Trophoblast cell (in vitro differentiated cells and primary cell): ENCODE measurements at regions not wholly inside any gene's neighbourhood (a gene's known extent, or its start where the extent isn't known, plus 50 kb on each side); places are given as distances from the start of the nearest gene placed in this dataset.

ENCODE experiments used
- DNase-seq, 2 donors: peaks; one replicate each; pipeline ENCODE4 v3.0.0-alpha.2; 2016
- H2AFZ ChIP-seq: 2 replicates; pipeline ENCODE4 v1.6.1; 2013; ENCODE audit warnings: low read length, moderate library complexity, mild to moderate bottlenecking; ENCODE audit not compliant: insufficient read depth, poor library complexity
- H2AK5ac ChIP-seq: 2 replicates; pipeline ENCODE4 v1.6.1; 2013; ENCODE audit warnings: mild to moderate bottlenecking, low read length
- H2BK120ac ChIP-seq: 2 replicates; pipeline ENCODE4 v1.6.1; 2013; ENCODE audit warnings: low read length, mild to moderate bottlenecking, moderate library complexity; ENCODE audit not compliant: insufficient read depth, poor library complexity
- H2BK12ac ChIP-seq: 2 replicates; pipeline ENCODE4 v1.6.1; 2013; ENCODE audit warnings: mild to moderate bottlenecking, low read length, moderate library complexity
- H2BK5ac ChIP-seq: 2 replicates; pipeline ENCODE4 v1.6.1; 2013; ENCODE audit warnings: low read length, low read depth, moderate library complexity, mild to moderate bottlenecking; ENCODE audit not compliant: poor library complexity
- H3K14ac ChIP-seq: 2 replicates; pipeline ENCODE4 v1.6.1; 2013; ENCODE audit warnings: mild to moderate bottlenecking, low read length
- H3K18ac ChIP-seq: 2 replicates; pipeline ENCODE4 v1.6.1; 2013; ENCODE audit warnings: mild to moderate bottlenecking, low read length
- H3K23ac ChIP-seq: 2 replicates; pipeline ENCODE4 v1.6.1; 2013; ENCODE audit warnings: low read length
- H3K27ac ChIP-seq: 2 replicates; pipeline ENCODE4 v1.5.1; 2013; ENCODE audit warnings: low read depth, mild to moderate bottlenecking, inconsistent platforms, low read length, moderate library complexity
- H3K27me3 ChIP-seq: 2 replicates; pipeline ENCODE4 v1.6.1; 2013; ENCODE audit warnings: inconsistent platforms, mild to moderate bottlenecking, low read length, moderate library complexity; ENCODE audit not compliant: insufficient read depth
- H3K36me3 ChIP-seq, 2 experiments: 1 replicate in 1 of 2; 2 replicates in 1 of 2; pipeline ENCODE4 v1.6.1; 2013; ENCODE audit warnings: low read length in 2 of 2, mild to moderate bottlenecking in 2 of 2, moderate library complexity in 1 of 2; ENCODE audit not compliant: insufficient read depth in 2 of 2, control insufficient read depth in 1 of 2
- H3K4ac ChIP-seq: 2 replicates; pipeline ENCODE4 v1.6.1; 2013; ENCODE audit warnings: low read depth, mild to moderate bottlenecking, low read length, moderate library complexity
- H3K4me1 ChIP-seq, 2 experiments: 1 replicate in 1 of 2; 2 replicates in 1 of 2; pipeline ENCODE4 v1.6.1; 2013; ENCODE audit warnings: low read length in 2 of 2, mild to moderate bottlenecking in 2 of 2, moderate library complexity in 1 of 2; ENCODE audit not compliant: insufficient read depth in 2 of 2, control insufficient read depth in 1 of 2
- H3K4me2 ChIP-seq: 2 replicates; pipeline ENCODE4 v1.6.1; 2013; ENCODE audit warnings: inconsistent platforms, mild to moderate bottlenecking, low read length, moderate library complexity
- H3K4me3 ChIP-seq: 2 replicates; pipeline ENCODE4 v1.5.1; 2013; ENCODE audit warnings: mild to moderate bottlenecking, low read depth, low read length, inconsistent platforms
- H3K79me1 ChIP-seq: one replicate; pipeline ENCODE4 v1.6.1; 2013; ENCODE audit warnings: low read length
- H3K79me2 ChIP-seq: 2 replicates; pipeline ENCODE4 v1.6.1; 2013; ENCODE audit warnings: low read length, mild to moderate bottlenecking; ENCODE audit not compliant: control insufficient read depth, insufficient read depth, poor library complexity
- H3K9ac ChIP-seq: 2 replicates; pipeline ENCODE4 v1.6.1; 2013; ENCODE audit warnings: mild to moderate bottlenecking, low read length
- H3K9me3 ChIP-seq: 2 replicates; pipeline ENCODE4 v1.6.1; 2013; ENCODE audit warnings: low read depth, mild to moderate bottlenecking, control low read depth, inconsistent platforms, low read length; ENCODE audit not compliant: insufficient read depth
- H4K12ac ChIP-seq: 2 replicates; pipeline ENCODE4 v1.6.1; 2013; ENCODE audit warnings: low read depth, mild to moderate bottlenecking, low read length, moderate library complexity
- H4K8ac ChIP-seq: 2 replicates; pipeline ENCODE4 v1.6.1; 2013; ENCODE audit warnings: low read depth, mild to moderate bottlenecking, low read length, moderate library complexity
- H4K91ac ChIP-seq: one replicate; pipeline ENCODE4 v1.6.1; 2013; ENCODE audit warnings: low read depth, mild to moderate bottlenecking, low read length, moderate library complexity
- WGBS: extraction: QIAGEN DNeasy Blood & Tissue Kit; methylation state at CpG from one replicate; pipeline ENCODE4 v1.1.7; 2013; ENCODE audit warnings: missing lambda C conversion rate; ENCODE audit not compliant: insufficient read length, insufficient coverage; ENCODE audit errors: extremely low coverage; 5-methylcytosine and 5-hydroxymethylcytosine counted together

- no peak overlapping the region for H2BK5ac ChIP-seq
Observed at GRCh38 chr3:181276358-181276896, 286.9 kb upstream of the DNAJC19 start.

GRCh38 chr3:181274025-181274424 is 284.5 kb upstream of the DNAJC19 start:
- Histone ChIP-seq H3K23ac (no peak overlapping the region), H4K8ac (no peak overlapping the region), H3K4me3 (no peak overlapping the region), H3K4ac (no peak overlapping the region), H3K79me1 (no peaks in the 10 kb centered on the region), H3K14ac (no peak overlapping the region), H3K79me2 (no peaks in the 10 kb centered on the region), H3K27me3 (no peaks in the 10 kb centered on the region), H2BK5ac (no peak overlapping the region), H4K12ac (no peak overlapping the region), H2AFZ (no peak overlapping the region), H3K4me2 (no peak overlapping the region), H3K9me3 (no peaks in the 10 kb centered on the region), H3K9ac (no peak overlapping the region), H2BK12ac (no peak overlapping the region), H3K4me1 (no peaks in the 10 kb centered on the region), H4K91ac (no peak overlapping the region), H3K18ac (no peak overlapping the region), H2AK5ac (no peak overlapping the region), H2BK120ac (no peak overlapping the region), H3K27ac (no peak overlapping the region), H3K36me3 (no peaks in the 10 kb centered on the region)
- no CpG with 5 or more reads among the region's 1 CpG for WGBS
- DNase-seq: no peak

More at GRCh38 chr3:181276358-181276896, 286.9 kb upstream of the DNAJC19 start:
- Histone ChIP-seq H3K79me1 (no peaks in the 10 kb centered on the region), H2AK5ac (no peak overlapping the region), H3K18ac (no peak overlapping the region), H4K91ac (no peak overlapping the region), H4K12ac (no peak overlapping the region), H3K4ac (no peak overlapping the region), H2BK120ac (no peak overlapping the region), H3K9me3 (no peaks in the 10 kb centered on the region), H3K79me2 (no peaks in the 10 kb centered on the region), H3K36me3 (no peaks in the 10 kb centered on the region), H3K14ac (no peak overlapping the region), H3K23ac (no peak overlapping the region), H4K8ac (no peak overlapping the region), H2BK12ac (no peak overlapping the region), H3K4me1 (no peaks in the 10 kb centered on the region), H3K4me3 (no peak overlapping the region), H3K27ac (no peak overlapping the region), H2AFZ (no peak overlapping the region), H3K9ac (no peak overlapping the region), H3K27me3 (no peaks in the 10 kb centered on the region), H3K4me2 (no peak overlapping the region)
- no peak for DNase-seq
- no CpG with 5 or more reads among the region's 6 CpGs for WGBS

- Histone ChIP-seq H3K18ac (no peak overlapping the region), H2AK5ac (no peak overlapping the region), H3K36me3 (no peaks in the 10 kb centered on the region), H3K79me2 (no peaks in the 10 kb centered on the region), H2BK12ac (no peak overlapping the region), H2BK120ac (no peak overlapping the region), H4K12ac (no peak overlapping the region), H4K91ac (no peak overlapping the region), H3K9ac (no peak overlapping the region), H3K79me1 (no peaks in the 10 kb centered on the region), H3K4ac (no peak overlapping the region), H2AFZ (no peak overlapping the region), H3K23ac (no peak overlapping the region), H3K4me2 (no peak overlapping the region), H3K27me3 (no peaks in the 10 kb centered on the region), H3K14ac (no peak overlapping the region), H3K4me1 (no peaks in the 10 kb centered on the region), H3K9me3 (no peaks in the 10 kb centered on the region), H3K27ac (no peak overlapping the region), H4K8ac (no peak overlapping the region), H2BK5ac (no peak overlapping the region), H3K4me3 (no peak overlapping the region)
- no peak for DNase-seq
Observed at GRCh38 chr3:181267312-181267711, 277.8 kb upstream of the DNAJC19 start.

- Histone ChIP-seq H4K12ac (no peak overlapping the region), H2BK12ac (no peak overlapping the region), H3K4ac (no peak overlapping the region), H3K4me3 (no peak overlapping the region), H3K4me1 (no peaks in the 10 kb centered on the region), H2BK120ac (no peak overlapping the region), H3K23ac (no peak overlapping the region), H3K36me3 (no peaks in the 10 kb centered on the region), H2AK5ac (no peak overlapping the region), H3K4me2 (no peak overlapping the region), H3K18ac (no peak overlapping the region), H3K27me3 (no peaks in the 10 kb centered on the region), H4K8ac (no peak overlapping the region), H4K91ac (no peak overlapping the region), H3K79me2 (no peaks in the 10 kb centered on the region), H3K27ac (no peak overlapping the region), H3K9me3 (no peaks in the 10 kb centered on the region), H3K14ac (no peak overlapping the region), H2AFZ (no peak overlapping the region), H2BK5ac (no peak overlapping the region), H3K79me1 (no peaks in the 10 kb centered on the region), H3K9ac (no peak overlapping the region)
- WGBS: no CpG with 5 or more reads among the region's 4 CpGs
- no peak for DNase-seq
Observed at GRCh38 chr3:181265750-181266333, 276.3 kb upstream of the DNAJC19 start.
